ENCODE measurements at regions not wholly inside any gene's neighbourhood (a gene's known extent, or its start where the extent isn't known, plus 50 kb on each side); places are given as distances from the start of the nearest gene placed in this dataset.

GRCh38 chr11:120037111-120037510, 100.8 kb downstream of the TRIM29 start:
- no TSS peak for BruUV-seq (replicated peaks)
- Mint-ChIP-seq H3K36me3 (ENCODE audit: insufficient read depth, unreplicated experiment) (no peaks in the 10 kb centered on the region), H3K27ac (ENCODE audit: low read depth, unreplicated experiment) (no peak overlapping the region), H3K27me3 (ENCODE audit: insufficient read depth, unreplicated experiment) (peaks cover 12% of the 10 kb centered on the region), H3K4me3 (ENCODE audit: unreplicated experiment) (no peak overlapping the region), H3K9me3 (ENCODE audit: unreplicated experiment) (no peaks in the 10 kb centered on the region), H3K4me1 (ENCODE audit: insufficient read depth, unreplicated experiment) (no peaks in the 10 kb centered on the region)
- CTCF ChIA-PET = interaction anchor here (0.6 to 1.0 kb wide), 3 partner anchors 42 to 879 kb away, joined by 3 to 4 read pairs (median 4); no protein-coding TSS in a partner anchor
- intact Hi-C loops (cut with micrococcal nuclease) = no loop called here
- POLR2A ChIA-PET = no interaction called here
- TF ChIP-seq CTCF (IDR thresholded peaks at IDR 0.05; ENCODE audit: unreplicated experiment) = no peak
- no peak for DNase-seq (ENCODE audit: unreplicated experiment)

DNA sequence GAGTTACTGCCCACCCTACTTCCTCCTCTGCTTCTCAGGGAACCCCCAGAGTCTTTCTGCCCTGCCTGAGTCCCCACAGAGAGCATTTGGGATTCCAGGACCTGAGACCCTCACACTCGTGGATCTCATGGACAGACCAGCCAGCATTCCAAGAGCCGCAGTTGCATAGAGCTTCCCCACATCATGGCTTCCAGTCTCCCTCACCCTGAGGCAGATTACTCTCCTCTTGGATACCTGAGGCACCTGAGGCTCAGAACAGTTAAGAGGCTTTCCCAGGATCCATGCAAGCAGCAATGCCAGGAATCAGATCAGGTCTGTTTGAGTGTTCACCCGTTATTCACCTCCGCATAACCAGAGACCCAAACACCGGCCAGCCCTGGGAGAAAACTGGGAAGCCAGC, 102.2 kb downstream of the TRIM29 start:
- no peaks in the 10 kb centered on the region for H3K4me1 Mint-ChIP-seq (ENCODE audit: insufficient read depth, unreplicated experiment)
- no peak for TF ChIP-seq CTCF (IDR thresholded peaks at IDR 0.05; ENCODE audit: unreplicated experiment)
- H3K27ac Mint-ChIP-seq (ENCODE audit: low read depth, unreplicated experiment) = no peak overlapping the region
- intact Hi-C loops (cut with micrococcal nuclease) = no loop called here
- DNase-seq (ENCODE audit: unreplicated experiment) = no peak
- H3K4me3 Mint-ChIP-seq (ENCODE audit: unreplicated experiment) = no peak overlapping the region
- peaks cover 21% of the 10 kb centered on the region for H3K27me3 Mint-ChIP-seq (ENCODE audit: insufficient read depth, unreplicated experiment)
- H3K36me3 Mint-ChIP-seq (ENCODE audit: insufficient read depth, unreplicated experiment) = no peaks in the 10 kb centered on the region
- BruUV-seq (replicated peaks) = no TSS peak
- ChIA-PET CTCF (interaction anchor here (0.9 kb wide), 1 partner anchor 544 kb away, joined by 3 read pairs; no protein-coding TSS in a partner anchor), POLR2A (no interaction called here)
- H3K9me3 Mint-ChIP-seq (ENCODE audit: unreplicated experiment) = no peaks in the 10 kb centered on the region

DNA sequence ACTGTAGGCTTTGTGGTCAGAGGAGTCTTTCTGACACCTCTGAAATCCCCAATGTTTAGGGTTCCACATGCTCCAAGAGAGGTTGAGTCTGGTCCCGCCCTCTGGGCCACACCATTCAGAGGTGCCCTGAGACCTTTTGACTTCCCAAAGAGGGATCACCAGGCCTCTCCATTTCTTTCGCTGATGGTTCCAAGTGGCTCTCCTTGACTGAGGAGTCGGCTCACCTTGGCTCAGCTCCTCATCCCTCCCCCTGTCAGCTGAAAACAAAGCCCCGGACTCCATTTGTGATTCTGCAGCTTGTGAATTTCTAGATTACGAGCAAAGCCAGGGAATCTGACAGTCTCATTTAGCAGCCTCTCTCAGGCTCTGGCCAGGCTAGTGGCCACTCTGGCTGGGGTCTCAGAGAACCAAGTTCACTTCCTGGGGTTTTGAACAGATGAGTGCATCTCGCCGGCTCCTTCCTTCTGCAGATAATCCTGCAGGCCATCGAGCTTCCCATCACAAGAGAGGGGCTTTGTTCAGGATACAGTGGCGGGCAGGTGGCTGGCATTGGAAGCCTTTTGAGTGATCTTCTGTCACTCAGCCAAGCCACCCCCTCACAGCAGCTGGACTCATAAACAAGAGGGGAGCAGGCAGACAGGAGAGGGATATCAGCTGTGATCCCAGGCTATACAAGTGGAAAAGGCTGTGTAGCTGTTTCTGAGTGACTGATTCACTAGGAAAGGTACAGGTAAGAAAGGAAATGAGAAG, 102.9 kb downstream of the TRIM29 start:
- Mint-ChIP-seq H3K4me3 (ENCODE audit: unreplicated experiment) (no peak overlapping the region), H3K36me3 (ENCODE audit: insufficient read depth, unreplicated experiment) (no peaks in the 10 kb centered on the region), H3K27ac (ENCODE audit: low read depth, unreplicated experiment) (no peak overlapping the region), H3K4me1 (ENCODE audit: insufficient read depth, unreplicated experiment) (no peaks in the 10 kb centered on the region), H3K27me3 (ENCODE audit: insufficient read depth, unreplicated experiment) (peaks cover 24% of the 10 kb centered on the region), H3K9me3 (ENCODE audit: unreplicated experiment) (no peaks in the 10 kb centered on the region)
- POLR2A ChIA-PET = interaction anchor here (0.7 kb wide), 1 partner anchor 507 kb away, joined by 3 read pairs; no protein-coding TSS in a partner anchor
- no peak for TF ChIP-seq CTCF (IDR thresholded peaks at IDR 0.05; ENCODE audit: unreplicated experiment)
- BruUV-seq (replicated peaks) = no TSS peak
- DNase-seq (ENCODE audit: unreplicated experiment) = no peak
- CTCF ChIA-PET = interaction anchor here (0.8 kb wide), 1 partner anchor 133 kb away, joined by 3 read pairs; no protein-coding TSS in a partner anchor
- intact Hi-C loops (cut with micrococcal nuclease) = no loop called here

GRCh38 chr11:120034176-120034875, 103.6 kb downstream of the TRIM29 start:
- ChIA-PET POLR2A (interaction anchor here (0.7 kb wide), 1 partner anchor 506 kb away, joined by 3 read pairs; no protein-coding TSS in a partner anchor), CTCF (interaction anchor here (0.8 kb wide), 1 partner anchor 134 kb away, joined by 3 read pairs; no protein-coding TSS in a partner anchor)
- TF ChIP-seq CTCF (IDR thresholded peaks at IDR 0.05; ENCODE audit: unreplicated experiment) = no peak
- H3K4me1 Mint-ChIP-seq (ENCODE audit: insufficient read depth, unreplicated experiment) = no peaks in the 10 kb centered on the region
- no peak for DNase-seq (ENCODE audit: unreplicated experiment)
- no peak overlapping the region for H3K27ac Mint-ChIP-seq (ENCODE audit: low read depth, unreplicated experiment)
- peaks cover 31% of the 10 kb centered on the region for H3K27me3 Mint-ChIP-seq (ENCODE audit: insufficient read depth, unreplicated experiment)
- intact Hi-C loops (cut with micrococcal nuclease) = no loop called here
- BruUV-seq (replicated peaks) = no TSS peak
- no peaks in the 10 kb centered on the region for H3K9me3 Mint-ChIP-seq (ENCODE audit: unreplicated experiment)
- H3K36me3 Mint-ChIP-seq (ENCODE audit: insufficient read depth, unreplicated experiment) = no peaks in the 10 kb centered on the region
- no peak overlapping the region for H3K4me3 Mint-ChIP-seq (ENCODE audit: unreplicated experiment)

Data from MCF 10A (cell line).